ENCODE measurements at regions not wholly inside any gene's neighbourhood (a gene's known extent, or its start where the extent isn't known, plus 50 kb on each side); places are given as distances from the start of the nearest gene placed in this dataset.

- H3K9me3 ChIP-seq: no peaks in the 10 kb centered on the region
- no peak for ATAC-seq (ENCODE audit: insufficient number of reproducible peaks, low FRiP score, low read depth)
- no peak for TF ChIP-seq CTCF (IDR thresholded peaks at IDR 0.05)
These were observed 266.8 kb downstream of the RHOU start for GRCh38 chr1:229002037-229002436.

GRCh38 chr1:229002451-229002960, 267.2 kb downstream of the RHOU start:
- no peaks in the 10 kb centered on the region for H3K9me3 ChIP-seq
- H3K4me1 ChIP-seq (ENCODE audit: control insufficient read depth in 1 of 2, low read depth in 2 of 2): peaks cover 0 to 12% of the 10 kb centered on the region in 2 donors
- no peaks in the 10 kb centered on the region for H3K36me3 ChIP-seq
- DNase-seq (ENCODE audit: low spot score) (no peak), ATAC-seq (ENCODE audit: insufficient number of reproducible peaks, low FRiP score, low read depth) (no peak)
- H3K4me3 ChIP-seq: no peak overlapping the region
- H3K27ac ChIP-seq: no peak overlapping the region
- no peak for TF ChIP-seq CTCF (IDR thresholded peaks at IDR 0.05)
- no peaks in the 10 kb centered on the region for H3K27me3 ChIP-seq (replicated peaks; ENCODE audit: insufficient read depth)

More at GRCh38 chr1:229002037-229002436, 266.8 kb downstream of the RHOU start:
- Histone ChIP-seq H3K27ac (no peak overlapping the region), H3K36me3 (no peaks in the 10 kb centered on the region), H3K4me3 (no peak overlapping the region), H3K4me1 (ENCODE audit: control insufficient read depth in 1 of 2, low read depth in 2 of 2) (peaks cover 0 to 12% of the 10 kb centered on the region in 2 donors), H3K27me3 (replicated peaks; ENCODE audit: insufficient read depth) (no peaks in the 10 kb centered on the region)
- DNase-seq (ENCODE audit: low spot score): no peak

GRCh38 chr1:229003233-229004031, 267.5 kb upstream of the RAB4A start:
- no peak overlapping the region for H3K4me3 ChIP-seq
- H3K9me3 ChIP-seq: no peaks in the 10 kb centered on the region
- no peaks in the 10 kb centered on the region for H3K36me3 ChIP-seq
- H3K4me1 ChIP-seq (ENCODE audit: control insufficient read depth in 1 of 2, low read depth in 2 of 2): peaks cover 0 to 12% of the 10 kb centered on the region in 2 donors
- H3K27ac ChIP-seq: peak overlapping the region; percentile 67 to 81
- no peaks in the 10 kb centered on the region for H3K27me3 ChIP-seq (replicated peaks; ENCODE audit: insufficient read depth)
- no peak for DNase-seq (ENCODE audit: low spot score)
- no peak for ATAC-seq (ENCODE audit: insufficient number of reproducible peaks, low FRiP score, low read depth)
- TF ChIP-seq CTCF (IDR thresholded peaks at IDR 0.05): no peak

DNA sequence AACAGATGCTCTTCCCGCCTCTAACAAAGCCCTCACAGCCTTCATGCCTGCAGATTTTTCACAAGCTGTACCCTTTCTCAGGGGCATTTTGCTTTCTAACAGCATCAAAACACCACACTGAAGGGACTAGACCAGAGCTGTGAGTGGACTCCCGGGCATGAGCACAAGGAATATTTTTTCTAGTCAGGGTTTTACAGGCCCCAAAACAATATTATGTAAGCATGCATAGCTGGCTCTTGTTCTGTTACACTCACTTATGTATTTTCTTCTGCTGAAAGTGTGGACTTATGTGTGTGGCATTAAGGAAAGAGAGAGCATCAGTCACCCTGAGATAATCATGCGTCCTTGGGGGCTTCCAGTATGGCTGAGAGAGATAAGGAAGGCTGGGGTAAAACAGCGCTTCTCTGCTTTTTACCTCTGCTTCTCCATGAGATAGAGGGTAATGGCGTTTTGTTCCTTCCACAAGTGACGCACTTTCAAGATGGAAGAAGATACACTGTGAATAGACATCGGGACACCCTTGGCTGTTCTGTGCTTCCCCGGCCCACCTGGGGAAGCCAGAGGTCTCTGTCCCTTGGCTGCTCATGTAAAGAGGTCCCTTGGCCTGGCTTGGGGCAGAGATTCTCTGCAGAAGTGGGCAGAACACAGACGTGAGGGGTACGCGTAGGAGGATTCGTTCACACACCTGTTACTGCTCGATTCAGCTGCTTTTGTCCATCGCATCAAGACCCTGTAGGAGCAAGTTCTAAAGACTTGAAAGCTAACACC, 266.7 kb upstream of the RAB4A start:
- Histone ChIP-seq H3K4me1 (ENCODE audit: control insufficient read depth in 1 of 2, low read depth in 2 of 2) (peaks cover 0 to 12% of the 10 kb centered on the region in 2 donors), H3K4me3 (no peak overlapping the region), H3K27me3 (replicated peaks; ENCODE audit: insufficient read depth) (no peaks in the 10 kb centered on the region), H3K27ac (peak overlapping the region; percentile 67 to 81), H3K9me3 (no peaks in the 10 kb centered on the region), H3K36me3 (no peaks in the 10 kb centered on the region)
- TF ChIP-seq CTCF (IDR thresholded peaks at IDR 0.05): no peak
- ATAC-seq (ENCODE audit: insufficient number of reproducible peaks, low FRiP score, low read depth) (no peak), DNase-seq (ENCODE audit: low spot score) (no peak)

- no peak overlapping the region for H3K27ac ChIP-seq
- peaks cover 0 to 12% of the 10 kb centered on the region in 2 donors for H3K4me1 ChIP-seq (ENCODE audit: control insufficient read depth in 1 of 2, low read depth in 2 of 2)
- TF ChIP-seq CTCF (IDR thresholded peaks at IDR 0.05): no peak
- ATAC-seq (ENCODE audit: insufficient number of reproducible peaks, low FRiP score, low read depth) (no peak), DNase-seq (ENCODE audit: low spot score) (no peak)
- H3K4me3 ChIP-seq: no peak overlapping the region
- no peaks in the 10 kb centered on the region for H3K9me3 ChIP-seq
- no peaks in the 10 kb centered on the region for H3K36me3 ChIP-seq
- H3K27me3 ChIP-seq (replicated peaks; ENCODE audit: insufficient read depth): no peaks in the 10 kb centered on the region
These were observed 265.8 kb upstream of the RAB4A start for GRCh38 chr1:229005097-229005496.

Measured in thoracic aorta (tissue), 2 donors.